Fibroblast of skin of back (primary cell): ENCODE measurements at regions not wholly inside any gene's neighbourhood (a gene's known extent, or its start where the extent isn't known, plus 50 kb on each side); places are given as distances from the start of the nearest gene placed in this dataset.
A peak's percentile ranks its signal among the peaks of the same experiment; 100 is the strongest.
"Not testable (repeated sequence)": the region's sequence is repeated elsewhere in the genome, so short reads cannot be mapped to it uniquely, and the experiment has no call there.

Experiments used
- DNase-seq: peaks from one replicate; pipeline ENCODE4 v3.0.0-alpha.2; 2013

- not testable (repeated sequence) for DNase-seq
These were observed 99.5 kb upstream of the LRPAP1 start for GRCh38 chr4:3631544-3632266.

- peak; percentile 7 for DNase-seq
These were observed 98.6 kb upstream of the LRPAP1 start for GRCh38 chr4:3630598-3631543.

- DNase-seq: no peak
These were observed 97.9 kb upstream of the LRPAP1 start for GRCh38 chr4:3630136-3630597.

- DNase-seq: no peak
These were observed 97.4 kb upstream of the LRPAP1 start for GRCh38 chr4:3629665-3630064.

GRCh38 chr4:3629176-3629575 lies 97.0 kb upstream of the LRPAP1 start:
- not testable (repeated sequence) for DNase-seq

- no peak for DNase-seq
These were observed 96.6 kb upstream of the LRPAP1 start for GRCh38 chr4:3628868-3629175.

GRCh38 chr4:3627967-3628867 lies 96.0 kb upstream of the LRPAP1 start:
- DNase-seq: not testable (repeated sequence)

- DNase-seq: not testable (repeated sequence)
These were observed 95.2 kb upstream of the LRPAP1 start for GRCh38 chr4:3627456-3627855.

GRCh38 chr4:3626131-3626884 lies 94.1 kb upstream of the LRPAP1 start:
- not testable (repeated sequence) for DNase-seq

- DNase-seq: not testable (repeated sequence)
These were observed 93.2 kb upstream of the LRPAP1 start for GRCh38 chr4:3625286-3625875.

GRCh38 chr4:3623809-3624329 lies 91.6 kb upstream of the LRPAP1 start:
- DNase-seq: peak; percentile 23

- DNase-seq: no peak
These were observed 90.9 kb upstream of the LRPAP1 start for GRCh38 chr4:3623106-3623505.

- DNase-seq: not testable (repeated sequence)
These were observed 88.1 kb upstream of the LRPAP1 start for GRCh38 chr4:3620365-3620764.

GRCh38 chr4:3619698-3620097 lies 87.5 kb upstream of the LRPAP1 start:
- DNase-seq: not testable (repeated sequence)

GRCh38 chr4:3618341-3618740 lies 86.1 kb upstream of the LRPAP1 start:
- not testable (repeated sequence) for DNase-seq

- no peak for DNase-seq
These were observed 83.4 kb upstream of the LRPAP1 start for GRCh38 chr4:3615386-3616286.

- no peak for DNase-seq
These were observed 82.4 kb upstream of the LRPAP1 start for GRCh38 chr4:3614731-3614980.

GRCh38 chr4:3613967-3614730 lies 81.9 kb upstream of the LRPAP1 start:
- DNase-seq: no peak

GRCh38 chr4:3612934-3613333 lies 80.7 kb upstream of the LRPAP1 start:
- DNase-seq: no peak

GRCh38 chr4:3612281-3612680 lies 80.1 kb upstream of the LRPAP1 start:
- no peak for DNase-seq
